ENCODE measurements at regions not wholly inside any gene's neighbourhood (a gene's known extent, or its start where the extent isn't known, plus 50 kb on each side); places are given as distances from the start of the nearest gene placed in this dataset.

GRCh38 chr13:43991773-43992201 is 112.1 kb downstream of the LACC1 start:
- TF ChIP-seq POLR2A (IDR thresholded peaks at IDR 0.05) (no peak), CTCF (IDR thresholded peaks at IDR 0.05) (no peak)

All from uterus (tissue), 2 donors.